Astrocyte (in vitro differentiated cells and primary cell): ENCODE measurements at regions not wholly inside any gene's neighbourhood (a gene's known extent, or its start where the extent isn't known, plus 50 kb on each side); places are given as distances from the start of the nearest gene placed in this dataset.

Experiments used
- DNase-seq: peaks from one replicate; pipeline ENCODE4 v3.0.0-alpha.2; 2010; ENCODE audit warnings: low read depth
- FAIRE-seq: peaks from 2 replicates; lab custom pipeline; 2011; peaks lifted over from hg19 to GRCh38; lab: Jason Lieb, UNC
- H2AFZ ChIP-seq: 2 replicates; pipeline ENCODE4 v1.6.0; 2012; ENCODE audit warnings: low read depth, low read length, inconsistent platforms
- H3K27ac ChIP-seq: 2 replicates; pipeline ENCODE4 v1.5.1; 2011; ENCODE audit warnings: low read depth, low read length, inconsistent platforms
- H3K27me3 ChIP-seq: 2 replicates; pipeline ENCODE4 v1.6.0; 2011; ENCODE audit warnings: low read length, inconsistent platforms; ENCODE audit not compliant: insufficient read depth
- H3K36me3 ChIP-seq: 2 replicates; pipeline ENCODE4 v1.5.1; 2011; ENCODE audit warnings: low read length, inconsistent platforms; ENCODE audit not compliant: insufficient read depth
- H3K4me1 ChIP-seq: 2 replicates; pipeline ENCODE4 v1.5.1; 2011; ENCODE audit warnings: low read length, inconsistent platforms; ENCODE audit not compliant: insufficient read depth
- H3K4me2 ChIP-seq: 2 replicates; pipeline ENCODE4 v1.6.0; 2012; ENCODE audit warnings: low read length, inconsistent platforms
- H3K4me3 ChIP-seq: 2 replicates; pipeline ENCODE4 v1.5.1; 2011; ENCODE audit warnings: low read depth, mild to moderate bottlenecking, low read length, inconsistent platforms; ENCODE audit not compliant: insufficient read depth
- H3K79me2 ChIP-seq: 2 replicates; pipeline ENCODE4 v1.6.0; 2012; ENCODE audit warnings: mild to moderate bottlenecking, low read length, inconsistent platforms; ENCODE audit not compliant: insufficient read depth
- H3K9ac ChIP-seq: 2 replicates; pipeline ENCODE4 v1.6.0; 2012; ENCODE audit warnings: mild to moderate bottlenecking, low read length, inconsistent platforms
- H3K9me3 ChIP-seq: 2 replicates; pipeline ENCODE4 v1.5.1; 2012; ENCODE audit warnings: low read depth, mild to moderate bottlenecking, low read length, inconsistent platforms; ENCODE audit not compliant: insufficient read depth
- H4K20me1 ChIP-seq: 2 replicates; pipeline ENCODE4 v1.6.0; 2012; ENCODE audit warnings: low read length, inconsistent platforms; ENCODE audit not compliant: insufficient read depth
- H3K27ac Mint-ChIP-seq: one replicate; pipeline ENCODE4 v1.8.0; 2021; ENCODE audit warnings: mild to moderate bottlenecking, mixed read lengths; ENCODE audit not compliant: unreplicated experiment
- H3K27me3 Mint-ChIP-seq: one replicate; pipeline ENCODE4 v1.8.0; 2021; ENCODE audit warnings: low read depth, mixed read lengths; ENCODE audit not compliant: unreplicated experiment
- H3K36me3 Mint-ChIP-seq: one replicate; pipeline ENCODE4 v1.8.0; 2021; ENCODE audit warnings: low read depth, mixed read lengths; ENCODE audit not compliant: unreplicated experiment
- H3K4me1 Mint-ChIP-seq: one replicate; pipeline ENCODE4 v1.8.0; 2021; ENCODE audit warnings: low read depth, mixed read lengths; ENCODE audit not compliant: unreplicated experiment
- H3K4me3 Mint-ChIP-seq: one replicate; pipeline ENCODE4 v1.8.0; 2021; ENCODE audit warnings: mild to moderate bottlenecking, moderate library complexity, mixed read lengths; ENCODE audit not compliant: unreplicated experiment
- H3K9me3 Mint-ChIP-seq: one replicate; pipeline ENCODE4 v1.8.0; 2021; ENCODE audit warnings: mild to moderate bottlenecking, mixed read lengths; ENCODE audit not compliant: unreplicated experiment
- EZH2 ChIP-seq: IDR thresholded peaks from 2 replicates; pipeline ENCODE4 v1.6.1; 2012; ENCODE audit warnings: mild to moderate bottlenecking, low read length, inconsistent platforms; ENCODE audit not compliant: insufficient read depth
- TF ChIP-seq, protein P1 (sequence below): IDR thresholded peaks from 2 replicates; pipeline ENCODE4 v1.5.1; 2011; ENCODE audit warnings: low read depth, mild to moderate bottlenecking, inconsistent platforms, low read length, moderate library complexity; ENCODE audit not compliant: insufficient read depth

DNA sequence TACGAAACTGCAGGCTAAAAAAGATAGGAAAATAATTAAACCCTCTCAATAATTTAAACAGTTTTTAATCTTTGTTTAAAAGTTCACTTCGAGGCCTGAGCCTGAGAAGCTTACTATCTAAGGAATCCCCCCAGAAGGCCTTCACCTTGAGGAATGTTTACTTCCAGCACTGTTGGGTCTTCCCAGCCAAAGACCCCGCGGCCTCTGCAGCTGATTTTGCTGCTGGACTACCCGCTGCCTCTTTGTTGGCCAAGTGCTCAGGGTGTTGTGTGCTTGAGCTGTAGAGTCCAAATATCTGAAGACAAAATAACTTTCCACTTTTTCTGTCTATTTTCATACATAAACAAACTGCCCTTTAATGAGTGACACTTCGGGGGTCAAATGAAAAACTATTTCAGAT, 292.7 kb downstream of the GLRX3 start:
- Histone ChIP-seq H3K4me1 (no peaks in the 10 kb centered on the region), H3K36me3 (no peaks in the 10 kb centered on the region), H3K4me2 (no peak overlapping the region), H3K9ac (no peak overlapping the region), H3K4me3 (no peak overlapping the region), H4K20me1 (no peaks in the 10 kb centered on the region), H3K27ac (no peak overlapping the region), H2AFZ (no peak overlapping the region), H3K9me3 (peaks cover 25% of the 10 kb centered on the region), H3K79me2 (no peaks in the 10 kb centered on the region), H3K27me3 (no peaks in the 10 kb centered on the region)
- TF ChIP-seq, protein P1, sequence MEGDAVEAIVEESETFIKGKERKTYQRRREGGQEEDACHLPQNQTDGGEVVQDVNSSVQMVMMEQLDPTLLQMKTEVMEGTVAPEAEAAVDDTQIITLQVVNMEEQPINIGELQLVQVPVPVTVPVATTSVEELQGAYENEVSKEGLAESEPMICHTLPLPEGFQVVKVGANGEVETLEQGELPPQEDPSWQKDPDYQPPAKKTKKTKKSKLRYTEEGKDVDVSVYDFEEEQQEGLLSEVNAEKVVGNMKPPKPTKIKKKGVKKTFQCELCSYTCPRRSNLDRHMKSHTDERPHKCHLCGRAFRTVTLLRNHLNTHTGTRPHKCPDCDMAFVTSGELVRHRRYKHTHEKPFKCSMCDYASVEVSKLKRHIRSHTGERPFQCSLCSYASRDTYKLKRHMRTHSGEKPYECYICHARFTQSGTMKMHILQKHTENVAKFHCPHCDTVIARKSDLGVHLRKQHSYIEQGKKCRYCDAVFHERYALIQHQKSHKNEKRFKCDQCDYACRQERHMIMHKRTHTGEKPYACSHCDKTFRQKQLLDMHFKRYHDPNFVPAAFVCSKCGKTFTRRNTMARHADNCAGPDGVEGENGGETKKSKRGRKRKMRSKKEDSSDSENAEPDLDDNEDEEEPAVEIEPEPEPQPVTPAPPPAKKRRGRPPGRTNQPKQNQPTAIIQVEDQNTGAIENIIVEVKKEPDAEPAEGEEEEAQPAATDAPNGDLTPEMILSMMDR: no peak
- no peak for TF ChIP-seq EZH2
- Mint-ChIP-seq H3K27me3 (no peaks in the 10 kb centered on the region), H3K4me1 (no peaks in the 10 kb centered on the region), H3K27ac (no peak overlapping the region), H3K9me3 (peaks cover 16% of the 10 kb centered on the region), H3K4me3 (no peak overlapping the region), H3K36me3 (no peaks in the 10 kb centered on the region)
- DNase-seq (no peak), FAIRE-seq (no peak)

DNA sequence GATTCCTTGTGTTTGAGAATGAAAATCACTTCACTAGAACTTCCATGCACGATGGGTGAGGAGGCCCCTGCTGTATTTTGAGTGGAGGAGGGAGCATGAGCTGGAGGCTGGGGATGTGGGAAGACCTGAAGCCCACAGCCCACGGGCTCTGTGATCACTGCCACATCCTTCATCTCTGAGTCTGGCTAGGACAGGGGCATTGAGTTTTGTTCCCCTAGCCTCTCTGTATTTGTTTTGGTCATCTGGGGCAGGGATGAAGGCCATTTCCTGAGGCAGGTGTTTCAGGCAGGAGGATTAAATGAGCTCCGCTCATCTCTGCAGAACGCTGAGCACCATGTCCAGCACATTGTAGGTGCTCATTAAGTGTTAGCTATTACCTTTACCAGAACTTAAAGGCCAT, 293.6 kb downstream of the GLRX3 start:
- Histone ChIP-seq H3K9me3 (peaks cover 29% of the 10 kb centered on the region), H3K27ac (no peak overlapping the region), H3K36me3 (no peaks in the 10 kb centered on the region), H3K4me2 (no peak overlapping the region), H2AFZ (no peak overlapping the region), H3K27me3 (no peaks in the 10 kb centered on the region), H3K4me1 (no peaks in the 10 kb centered on the region), H3K4me3 (no peak overlapping the region), H3K9ac (no peak overlapping the region), H4K20me1 (no peaks in the 10 kb centered on the region), H3K79me2 (no peaks in the 10 kb centered on the region)
- Mint-ChIP-seq H3K27ac (no peak overlapping the region), H3K4me1 (no peaks in the 10 kb centered on the region), H3K4me3 (no peak overlapping the region), H3K9me3 (peaks cover 18% of the 10 kb centered on the region), H3K36me3 (no peaks in the 10 kb centered on the region), H3K27me3 (no peaks in the 10 kb centered on the region)
- no peak for TF ChIP-seq EZH2
- TF ChIP-seq, protein P1: no peak
- no peak for DNase-seq
- no peak for FAIRE-seq

DNA sequence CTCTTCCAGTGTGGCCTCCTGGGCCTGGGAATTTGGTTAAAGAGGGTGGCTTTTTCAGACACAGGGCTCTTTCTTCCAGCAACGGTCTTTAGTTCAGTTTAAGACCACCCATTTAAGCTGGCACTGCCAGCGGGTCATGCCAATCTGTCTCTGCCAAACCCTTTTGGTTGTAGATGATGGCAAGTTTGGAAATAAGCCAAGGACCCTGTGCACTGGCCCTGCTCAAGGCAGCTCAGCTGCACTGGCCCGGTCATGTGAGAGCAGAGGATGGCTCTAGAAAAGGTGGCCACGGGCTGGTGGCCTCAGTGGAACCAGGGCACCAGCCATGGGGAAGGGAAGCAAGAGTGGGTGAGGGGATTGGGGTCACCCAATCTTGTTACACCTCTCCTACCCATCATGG, 294.1 kb downstream of the GLRX3 start:
- no peaks in the 10 kb centered on the region for H3K36me3 Mint-ChIP-seq
- no peaks in the 10 kb centered on the region for H4K20me1 ChIP-seq
- H3K27me3 Mint-ChIP-seq: no peaks in the 10 kb centered on the region
- H3K36me3 ChIP-seq: no peaks in the 10 kb centered on the region
- no peak overlapping the region for H3K9ac ChIP-seq
- H3K4me1 Mint-ChIP-seq: no peaks in the 10 kb centered on the region
- no peak overlapping the region for H3K4me3 Mint-ChIP-seq
- no peaks in the 10 kb centered on the region for H3K4me1 ChIP-seq
- no peak for TF ChIP-seq EZH2
- TF ChIP-seq, protein P1: no peak
- no peak overlapping the region for H3K4me3 ChIP-seq
- H3K4me2 ChIP-seq: no peak overlapping the region
- DNase-seq (no peak), FAIRE-seq (no peak)
- H3K27me3 ChIP-seq: no peaks in the 10 kb centered on the region
- H3K27ac ChIP-seq: no peak overlapping the region
- no peak overlapping the region for H2AFZ ChIP-seq
- peaks cover 18% of the 10 kb centered on the region for H3K9me3 Mint-ChIP-seq
- H3K79me2 ChIP-seq: no peaks in the 10 kb centered on the region
- H3K9me3 ChIP-seq: peaks cover 29% of the 10 kb centered on the region
- H3K27ac Mint-ChIP-seq: no peak overlapping the region
